ENCODE measurements at regions not wholly inside any gene's neighbourhood (a gene's known extent, or its start where the extent isn't known, plus 50 kb on each side); places are given as distances from the start of the nearest gene placed in this dataset.

GRCh38 chr3:193771653-193772421 lies 178.8 kb downstream of the OPA1 start:
- Histone ChIP-seq H3K9ac (ENCODE audit: control insufficient read depth, extremely low read depth, insufficient read depth, low read length) (no peak overlapping the region), H3K36me3 (ENCODE audit: control insufficient read depth in 2 of 2, extremely low read depth in 1 of 2, insufficient read depth in 2 of 2, low read length in 2 of 2) (no peaks in the 10 kb centered on the region), H2AFZ (ENCODE audit: control insufficient read depth, low read length) (no peak overlapping the region), H3K79me2 (ENCODE audit: control insufficient read depth, insufficient read depth, low read length) (no peaks in the 10 kb centered on the region), H3K27me3 (ENCODE audit: control insufficient read depth, extremely low read depth, insufficient read depth, low read length) (peaks cover 8% of the 10 kb centered on the region), H3K4me1 (ENCODE audit: control insufficient read depth, extremely low read depth, insufficient read depth, low read length) (no peaks in the 10 kb centered on the region), H3K9me1 (ENCODE audit: control insufficient read depth, extremely low read depth, insufficient read depth, low read length) (no peaks in the 10 kb centered on the region), H3K9me3 (ENCODE audit: control insufficient read depth, low read depth, low read length) (no peaks in the 10 kb centered on the region), H3K4me2 (ENCODE audit: control insufficient read depth, extremely low read depth, insufficient read depth, low read depth, low read length) (no peak overlapping the region), H3K27ac (ENCODE audit: control insufficient read depth, insufficient read depth, low read length) (no peak overlapping the region), H4K20me1 (ENCODE audit: control insufficient read depth, extremely low read depth, insufficient read depth, low read length) (no peaks in the 10 kb centered on the region), H3K4me3 (ENCODE audit: control insufficient read depth in 2 of 3, extremely low read depth in 1 of 3, insufficient read depth in 2 of 3, low read depth in 1 of 3, low read length in 3 of 3) (no peak overlapping the region)
- dilution Hi-C loops (cut with MboI; ENCODE audit: extremely low pct_ligation_motif_present, low sequenced_read_pairs), result loop anchor here (25.0 kb wide), 1 partner anchor 540 kb away; no protein-coding TSS in a partner anchor
- FAIRE-seq (no peak), DNase-seq (ENCODE audit: low read depth, low spot score) (no peak)
- TF ChIP-seq, protein P1, sequence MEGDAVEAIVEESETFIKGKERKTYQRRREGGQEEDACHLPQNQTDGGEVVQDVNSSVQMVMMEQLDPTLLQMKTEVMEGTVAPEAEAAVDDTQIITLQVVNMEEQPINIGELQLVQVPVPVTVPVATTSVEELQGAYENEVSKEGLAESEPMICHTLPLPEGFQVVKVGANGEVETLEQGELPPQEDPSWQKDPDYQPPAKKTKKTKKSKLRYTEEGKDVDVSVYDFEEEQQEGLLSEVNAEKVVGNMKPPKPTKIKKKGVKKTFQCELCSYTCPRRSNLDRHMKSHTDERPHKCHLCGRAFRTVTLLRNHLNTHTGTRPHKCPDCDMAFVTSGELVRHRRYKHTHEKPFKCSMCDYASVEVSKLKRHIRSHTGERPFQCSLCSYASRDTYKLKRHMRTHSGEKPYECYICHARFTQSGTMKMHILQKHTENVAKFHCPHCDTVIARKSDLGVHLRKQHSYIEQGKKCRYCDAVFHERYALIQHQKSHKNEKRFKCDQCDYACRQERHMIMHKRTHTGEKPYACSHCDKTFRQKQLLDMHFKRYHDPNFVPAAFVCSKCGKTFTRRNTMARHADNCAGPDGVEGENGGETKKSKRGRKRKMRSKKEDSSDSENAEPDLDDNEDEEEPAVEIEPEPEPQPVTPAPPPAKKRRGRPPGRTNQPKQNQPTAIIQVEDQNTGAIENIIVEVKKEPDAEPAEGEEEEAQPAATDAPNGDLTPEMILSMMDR (optimal IDR thresholded peaks at IDR 0.05 in 1 of 3, IDR thresholded peaks at IDR 0.05 in 1 of 3, conservative IDR thresholded peaks at IDR 0.05 in 1 of 3; ENCODE audit: extremely low read depth in 1 of 3, insufficient read depth in 2 of 3, low read length in 3 of 3), result no peak
- TF ChIP-seq EZH2 (IDR thresholded peaks at IDR 0.05; ENCODE audit: low read length), result no peak

DNA sequence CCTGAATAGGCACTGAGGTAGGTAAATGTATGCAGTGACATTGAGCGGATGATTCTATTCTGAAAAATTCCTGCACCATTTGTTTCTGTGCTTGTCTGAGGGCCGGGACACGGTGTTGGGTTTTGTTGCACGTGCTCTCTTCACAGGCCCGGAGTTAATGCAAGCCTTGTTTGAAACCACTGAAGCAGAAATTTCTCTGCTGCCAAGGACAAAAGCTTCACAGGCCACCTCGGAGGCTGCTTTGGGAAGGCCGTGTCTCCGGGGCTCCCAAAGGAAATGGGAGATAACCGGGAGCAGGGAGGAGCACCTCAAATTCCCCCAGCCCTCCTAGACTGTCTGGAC lies 179.4 kb downstream of the OPA1 start:
- H3K4me3 ChIP-seq (ENCODE audit: control insufficient read depth in 2 of 3, extremely low read depth in 1 of 3, insufficient read depth in 2 of 3, low read depth in 1 of 3, low read length in 3 of 3), result no peak overlapping the region
- H3K4me2 ChIP-seq (ENCODE audit: control insufficient read depth, extremely low read depth, insufficient read depth, low read depth, low read length), result no peak overlapping the region
- dilution Hi-C loops (cut with MboI; ENCODE audit: extremely low pct_ligation_motif_present, low sequenced_read_pairs), result loop anchor here (25.0 kb wide), 1 partner anchor 540 kb away; no protein-coding TSS in a partner anchor
- H3K9ac ChIP-seq (ENCODE audit: control insufficient read depth, extremely low read depth, insufficient read depth, low read length), result no peak overlapping the region
- H3K27me3 ChIP-seq (ENCODE audit: control insufficient read depth, extremely low read depth, insufficient read depth, low read length), result peaks cover 8% of the 10 kb centered on the region
- H4K20me1 ChIP-seq (ENCODE audit: control insufficient read depth, extremely low read depth, insufficient read depth, low read length), result no peaks in the 10 kb centered on the region
- H3K27ac ChIP-seq (ENCODE audit: control insufficient read depth, insufficient read depth, low read length), result no peak overlapping the region
- no peaks in the 10 kb centered on the region for H3K36me3 ChIP-seq (ENCODE audit: control insufficient read depth in 2 of 2, extremely low read depth in 1 of 2, insufficient read depth in 2 of 2, low read length in 2 of 2)
- H2AFZ ChIP-seq (ENCODE audit: control insufficient read depth, low read length), result no peak overlapping the region
- H3K9me3 ChIP-seq (ENCODE audit: control insufficient read depth, low read depth, low read length), result no peaks in the 10 kb centered on the region
- DNase-seq (ENCODE audit: low read depth, low spot score), result no peak
- no peak for TF ChIP-seq EZH2 (IDR thresholded peaks at IDR 0.05; ENCODE audit: low read length)
- TF ChIP-seq, protein P1 (optimal IDR thresholded peaks at IDR 0.05 in 1 of 3, IDR thresholded peaks at IDR 0.05 in 1 of 3, conservative IDR thresholded peaks at IDR 0.05 in 1 of 3; ENCODE audit: extremely low read depth in 1 of 3, insufficient read depth in 2 of 3, low read length in 3 of 3), result no peak
- no peaks in the 10 kb centered on the region for H3K4me1 ChIP-seq (ENCODE audit: control insufficient read depth, extremely low read depth, insufficient read depth, low read length)
- FAIRE-seq, result no peak
- H3K9me1 ChIP-seq (ENCODE audit: control insufficient read depth, extremely low read depth, insufficient read depth, low read length), result no peaks in the 10 kb centered on the region
- no peaks in the 10 kb centered on the region for H3K79me2 ChIP-seq (ENCODE audit: control insufficient read depth, insufficient read depth, low read length)

Measured in keratinocyte (primary cell).